Bronchial epithelial cell (primary cell): ENCODE measurements at regions not wholly inside any gene's neighbourhood (a gene's known extent, or its start where the extent isn't known, plus 50 kb on each side); places are given as distances from the start of the nearest gene placed in this dataset.

Experiments
- DNase-seq: peaks from one replicate; pipeline ENCODE4 v3.0.0-alpha.2; 2010; ENCODE audit warnings: low read depth
- FAIRE-seq: peaks from 2 replicates; lab custom pipeline; 2011; peaks lifted over from hg19 to GRCh38; lab: Jason Lieb, UNC
- H3K27me3 ChIP-seq: 2 replicates; pipeline ENCODE4 v1.5.1; 2011; ENCODE audit warnings: low read length; ENCODE audit not compliant: control insufficient read depth, insufficient read depth
- H3K36me3 ChIP-seq: 2 replicates; pipeline ENCODE4 v1.5.1; 2011; ENCODE audit warnings: low read length; ENCODE audit not compliant: control insufficient read depth, insufficient read depth
- H3K4me3 ChIP-seq: 2 replicates; pipeline ENCODE4 v1.5.1; 2011; ENCODE audit warnings: mild to moderate bottlenecking, low read depth, low read length, control low read depth
- TF ChIP-seq, protein P1 (sequence below): IDR thresholded peaks from 2 replicates; pipeline ENCODE4 v1.5.1; 2011; ENCODE audit warnings: mild to moderate bottlenecking, moderate library complexity, low read length, control low read depth, inconsistent platforms; ENCODE audit not compliant: insufficient read depth, severe bottlenecking

DNA sequence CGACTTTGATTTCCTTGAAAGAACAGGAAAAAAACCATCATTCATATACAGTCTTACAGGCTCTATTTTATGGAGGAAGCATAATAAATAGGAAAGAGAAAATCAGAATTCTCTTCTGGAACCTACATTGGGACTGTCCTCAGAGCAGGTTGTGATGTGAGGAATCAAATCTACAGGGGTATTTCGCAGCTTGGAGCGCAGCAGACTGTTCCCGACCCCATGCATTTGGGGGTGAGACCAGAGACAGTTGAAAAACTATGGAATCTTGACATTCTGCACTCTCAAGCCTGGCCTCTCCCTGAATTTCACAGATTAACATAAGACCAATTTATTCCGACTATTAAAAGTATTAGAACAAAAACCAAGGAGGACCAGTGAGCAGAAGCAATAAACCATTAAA lies 93.3 kb upstream of the PRSS58 start:
- H3K36me3 ChIP-seq, result no peaks in the 10 kb centered on the region
- H3K4me3 ChIP-seq, result no peak overlapping the region
- H3K27me3 ChIP-seq, result no peaks in the 10 kb centered on the region
- FAIRE-seq, result no peak
- DNase-seq, result no peak
- TF ChIP-seq, protein P1, sequence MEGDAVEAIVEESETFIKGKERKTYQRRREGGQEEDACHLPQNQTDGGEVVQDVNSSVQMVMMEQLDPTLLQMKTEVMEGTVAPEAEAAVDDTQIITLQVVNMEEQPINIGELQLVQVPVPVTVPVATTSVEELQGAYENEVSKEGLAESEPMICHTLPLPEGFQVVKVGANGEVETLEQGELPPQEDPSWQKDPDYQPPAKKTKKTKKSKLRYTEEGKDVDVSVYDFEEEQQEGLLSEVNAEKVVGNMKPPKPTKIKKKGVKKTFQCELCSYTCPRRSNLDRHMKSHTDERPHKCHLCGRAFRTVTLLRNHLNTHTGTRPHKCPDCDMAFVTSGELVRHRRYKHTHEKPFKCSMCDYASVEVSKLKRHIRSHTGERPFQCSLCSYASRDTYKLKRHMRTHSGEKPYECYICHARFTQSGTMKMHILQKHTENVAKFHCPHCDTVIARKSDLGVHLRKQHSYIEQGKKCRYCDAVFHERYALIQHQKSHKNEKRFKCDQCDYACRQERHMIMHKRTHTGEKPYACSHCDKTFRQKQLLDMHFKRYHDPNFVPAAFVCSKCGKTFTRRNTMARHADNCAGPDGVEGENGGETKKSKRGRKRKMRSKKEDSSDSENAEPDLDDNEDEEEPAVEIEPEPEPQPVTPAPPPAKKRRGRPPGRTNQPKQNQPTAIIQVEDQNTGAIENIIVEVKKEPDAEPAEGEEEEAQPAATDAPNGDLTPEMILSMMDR, result no peak

DNA sequence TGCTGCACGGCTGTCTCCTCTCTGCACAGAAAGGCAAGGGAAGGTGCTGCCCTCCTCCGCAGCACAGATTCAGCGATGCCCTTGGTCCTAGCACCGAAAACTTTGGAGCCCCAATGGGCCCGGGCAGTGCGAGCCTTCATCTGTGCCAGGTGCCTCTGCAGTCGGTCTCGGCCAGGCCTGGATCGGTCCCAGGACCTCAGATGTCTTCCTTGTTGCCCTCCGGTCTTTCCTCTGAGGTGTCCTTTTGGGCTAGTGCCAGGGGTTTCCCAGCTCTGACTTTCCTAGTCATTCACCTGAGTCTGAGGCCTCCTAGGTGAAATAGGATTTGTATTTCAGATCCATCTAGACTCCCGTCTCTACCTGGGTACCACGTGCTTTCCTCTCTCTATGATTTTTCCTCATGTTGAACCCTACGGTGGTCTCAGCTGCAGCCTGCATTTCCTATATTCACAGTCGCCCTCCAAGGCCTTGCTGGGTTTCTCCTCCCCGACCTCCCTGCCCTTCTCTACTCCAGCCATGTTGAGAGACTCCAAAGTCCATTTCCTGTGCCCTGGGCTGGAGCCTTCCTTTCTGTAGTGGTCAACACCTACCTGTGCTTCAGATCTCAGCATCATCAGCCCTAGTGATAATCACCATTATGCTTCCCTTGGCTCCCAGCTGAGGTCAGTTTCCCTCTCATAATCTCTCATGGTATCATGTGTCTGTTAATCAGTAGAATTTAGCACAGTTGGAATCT lies 92.0 kb upstream of the PRSS58 start:
- TF ChIP-seq, protein P1, result no peak
- DNase-seq (peak; percentile 81), FAIRE-seq (no peak)
- Histone ChIP-seq H3K27me3 (no peaks in the 10 kb centered on the region), H3K36me3 (no peaks in the 10 kb centered on the region), H3K4me3 (no peak overlapping the region)

DNA sequence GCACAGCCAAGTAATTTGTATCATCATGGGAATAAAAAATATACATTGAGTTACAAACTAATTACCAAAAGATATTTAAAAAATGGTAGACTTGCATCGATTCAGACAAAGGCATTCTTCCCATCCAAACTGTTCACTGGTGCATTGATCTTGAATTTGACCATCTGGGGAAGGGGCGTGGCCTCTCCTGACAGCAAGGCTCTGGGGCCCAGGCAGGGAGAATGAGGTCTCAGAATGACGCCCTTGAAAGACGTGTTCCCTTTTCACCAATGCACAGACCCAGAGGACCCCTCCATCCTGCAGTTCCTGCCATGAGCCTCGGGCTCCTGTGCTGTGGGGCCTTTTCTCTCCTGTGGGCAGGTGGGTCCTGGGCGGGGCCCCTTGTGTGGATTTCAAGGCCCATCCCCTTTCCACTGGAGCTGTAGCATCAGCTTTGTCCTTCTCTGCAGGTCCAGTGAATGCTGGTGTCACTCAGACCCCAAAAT lies 91.1 kb upstream of the PRSS58 start:
- FAIRE-seq (no peak), DNase-seq (no peak)
- no peak overlapping the region for H3K4me3 ChIP-seq
- no peaks in the 10 kb centered on the region for H3K36me3 ChIP-seq
- H3K27me3 ChIP-seq, result no peaks in the 10 kb centered on the region
- TF ChIP-seq, protein P1, result no peak

DNA sequence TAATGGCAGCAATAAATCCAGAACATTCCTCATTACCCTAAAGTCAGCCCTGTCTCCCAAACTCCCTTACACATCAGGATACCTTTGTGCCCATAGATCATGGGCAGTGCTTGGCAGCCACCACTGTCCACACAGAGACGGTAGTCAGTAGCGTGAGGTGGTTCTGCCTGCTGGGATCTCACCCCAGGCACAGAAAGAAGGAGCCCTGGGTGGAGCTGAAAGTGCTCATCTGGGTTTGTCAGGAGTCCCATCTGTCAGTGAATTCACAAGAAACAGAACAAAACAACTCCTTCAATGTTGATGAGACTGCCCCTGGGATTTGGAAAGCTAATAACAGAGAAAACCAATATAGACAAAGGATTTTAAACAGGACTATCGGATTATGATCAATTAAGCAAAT lies 90.2 kb upstream of the PRSS58 start:
- Histone ChIP-seq H3K27me3 (no peaks in the 10 kb centered on the region), H3K36me3 (no peaks in the 10 kb centered on the region), H3K4me3 (no peak overlapping the region)
- no peak for DNase-seq
- TF ChIP-seq, protein P1, result no peak
- FAIRE-seq, result no peak

DNA sequence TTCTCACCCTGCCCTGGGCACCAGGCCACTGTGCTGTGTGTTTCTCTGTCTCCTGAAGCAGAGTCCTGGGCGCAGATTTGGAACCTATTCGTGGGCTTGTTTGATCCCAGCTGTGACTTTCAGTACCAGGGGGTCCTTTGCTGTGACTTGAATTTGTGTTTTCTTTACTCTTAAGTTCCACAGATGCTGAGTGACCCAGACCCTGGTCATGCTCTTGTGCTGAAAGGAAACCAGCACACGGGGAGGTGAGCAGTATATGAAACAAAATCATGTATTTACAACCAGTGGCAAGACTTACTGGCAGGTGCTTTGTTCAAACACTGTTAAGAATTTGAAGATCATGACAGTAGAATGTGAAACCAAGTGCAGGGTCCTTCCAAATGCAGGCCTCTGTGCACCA lies 89.2 kb upstream of the PRSS58 start:
- FAIRE-seq (no peak), DNase-seq (no peak)
- no peak overlapping the region for H3K4me3 ChIP-seq
- TF ChIP-seq, protein P1, result no peak
- no peaks in the 10 kb centered on the region for H3K27me3 ChIP-seq
- no peaks in the 10 kb centered on the region for H3K36me3 ChIP-seq

DNA sequence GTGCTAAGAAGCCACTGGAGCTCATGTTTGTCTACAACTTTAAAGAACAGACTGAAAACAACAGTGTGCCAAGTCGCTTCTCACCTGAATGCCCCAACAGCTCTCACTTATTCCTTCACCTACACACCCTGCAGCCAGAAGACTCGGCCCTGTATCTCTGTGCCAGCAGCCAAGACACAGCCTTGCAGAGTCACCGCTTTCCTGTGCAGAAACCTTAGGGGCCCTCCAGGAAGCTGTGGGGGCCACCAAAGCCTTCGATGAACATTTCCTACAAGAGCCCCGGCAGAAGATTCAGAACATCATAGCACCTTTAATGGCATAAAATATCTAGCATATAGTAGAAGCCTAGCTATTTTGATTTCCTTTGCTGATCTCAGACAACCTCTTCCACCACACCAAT lies 88.0 kb upstream of the PRSS58 start:
- TF ChIP-seq, protein P1, result no peak
- Histone ChIP-seq H3K27me3 (no peaks in the 10 kb centered on the region), H3K4me3 (no peak overlapping the region), H3K36me3 (no peaks in the 10 kb centered on the region)
- DNase-seq, result no peak
- no peak for FAIRE-seq
